ENCODE measurements at regions not wholly inside any gene's neighbourhood (a gene's known extent, or its start where the extent isn't known, plus 50 kb on each side); places are given as distances from the start of the nearest gene placed in this dataset.
"Not testable (repeated sequence)": the region's sequence is repeated elsewhere in the genome, so short reads cannot be mapped to it uniquely, and the experiment has no call there.

DNA sequence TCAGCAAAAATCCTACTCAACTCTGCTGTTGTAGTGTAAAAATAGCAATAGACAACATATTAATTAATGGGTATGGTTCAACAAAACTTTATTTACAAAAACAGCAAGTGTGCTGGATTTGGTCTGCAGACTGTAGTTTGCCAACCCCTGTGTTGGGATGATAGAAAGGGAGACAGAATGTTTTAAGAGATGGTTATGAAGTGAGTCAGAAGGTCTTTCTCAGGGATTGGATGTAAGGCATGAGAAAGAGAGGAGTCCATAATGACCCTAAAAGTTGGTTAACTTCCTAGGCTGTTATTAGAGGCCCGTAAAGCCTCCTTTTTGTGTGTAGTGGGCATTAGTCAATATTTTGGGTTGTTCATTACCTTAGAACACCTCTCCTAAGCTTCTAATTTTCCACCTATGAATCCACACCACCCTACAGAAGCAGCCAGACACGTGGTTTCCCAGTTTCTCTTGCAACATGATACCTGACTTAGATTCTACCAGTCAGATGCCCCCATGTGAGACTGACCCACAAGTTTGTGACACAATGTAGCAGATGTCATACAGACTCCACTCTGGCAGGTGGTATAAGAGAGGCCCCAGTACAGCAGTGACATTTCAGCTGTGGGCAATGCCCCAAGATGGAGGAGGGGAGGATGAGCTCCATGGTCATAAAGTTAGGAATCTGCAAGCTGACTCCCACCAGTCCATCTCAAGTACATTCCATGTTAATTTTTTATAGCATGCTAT lies 1015.6 kb downstream of the KCNMA1 start:
- DNase-seq (ENCODE audit: low read depth in 4 of 4, low spot score in 3 of 4) = no peak

DNA sequence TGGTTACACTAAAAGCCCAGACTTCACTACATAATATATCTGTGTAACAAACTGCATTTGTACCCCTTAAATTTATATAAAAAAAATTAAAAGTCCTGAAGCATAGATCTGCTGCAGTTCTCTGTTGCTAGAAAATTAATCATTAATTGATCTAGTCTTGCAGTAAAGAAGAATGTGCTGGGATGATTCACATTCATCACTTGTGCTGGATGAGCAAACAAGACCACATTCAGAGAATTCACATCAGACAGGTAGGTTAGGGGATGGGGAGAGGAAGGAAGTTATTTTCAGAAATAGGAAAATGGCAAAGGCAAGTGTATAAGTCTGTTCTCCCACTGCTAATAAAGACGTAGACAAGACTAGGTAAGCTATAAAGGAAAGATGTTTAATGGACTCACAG lies 1019.0 kb downstream of the KCNMA1 start:
- DNase-seq (ENCODE audit: low read depth in 4 of 4, low spot score in 3 of 4) = no peak

DNA sequence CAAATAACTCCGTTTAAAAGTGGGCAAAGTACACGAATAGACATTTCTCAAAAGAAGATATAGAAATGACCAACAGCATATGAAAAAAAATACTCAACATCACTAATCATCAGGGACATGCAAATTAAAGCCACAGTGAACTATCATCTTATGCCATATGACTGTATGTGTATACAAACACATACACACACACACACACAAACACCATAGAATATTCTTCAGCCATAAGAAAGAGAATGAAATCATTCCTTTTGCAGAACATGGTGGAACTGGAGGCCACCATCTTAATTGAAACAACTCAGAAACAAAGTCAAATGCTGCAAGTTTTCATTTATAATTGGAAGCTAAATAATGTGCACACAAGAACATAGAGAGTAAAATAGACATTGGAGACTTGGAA lies 1019.4 kb downstream of the KCNMA1 start:
- DNase-seq (ENCODE audit: low read depth in 4 of 4, low spot score in 3 of 4) = no peak

DNA sequence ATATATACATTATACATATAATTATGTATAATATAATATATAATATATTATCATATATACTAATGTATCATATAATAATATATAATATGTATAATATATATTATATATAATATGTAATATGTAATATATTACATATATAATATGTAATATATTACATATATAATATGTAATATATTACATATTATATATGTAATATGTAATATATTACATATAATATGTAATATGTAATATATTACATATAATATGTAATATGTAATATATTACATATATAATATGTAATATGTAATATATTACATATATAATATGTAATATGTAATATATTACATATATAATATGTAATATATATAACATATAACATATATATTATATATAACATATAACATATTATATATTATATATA lies 1020.9 kb downstream of the KCNMA1 start:
- DNase-seq (ENCODE audit: low read depth in 4 of 4, low spot score in 3 of 4) = not testable (repeated sequence)

DNA sequence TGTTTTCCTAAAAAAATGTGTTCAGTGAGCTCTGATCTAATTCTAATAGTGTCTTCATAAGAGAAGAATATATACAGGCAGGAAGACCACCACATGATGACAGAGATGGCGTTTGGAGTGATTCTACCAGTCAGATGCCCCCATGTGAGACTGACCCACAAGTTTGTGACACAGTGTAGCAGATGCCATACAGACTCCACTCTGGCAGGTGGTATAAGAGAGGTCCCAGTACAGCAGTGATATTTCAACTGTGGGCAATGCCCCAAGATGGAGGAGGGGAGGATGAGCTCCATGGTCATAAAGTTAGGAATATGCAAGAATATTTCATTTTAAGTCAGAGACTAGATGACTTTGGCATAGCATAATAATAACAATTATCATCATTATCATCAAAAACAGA lies 1022.6 kb downstream of the KCNMA1 start:
- no peak for DNase-seq (ENCODE audit: low read depth in 4 of 4, low spot score in 3 of 4)

Measured in left renal pelvis (tissue), 4 donors.